ENCODE measurements at regions not wholly inside any gene's neighbourhood (a gene's known extent, or its start where the extent isn't known, plus 50 kb on each side); places are given as distances from the start of the nearest gene placed in this dataset.

- TF ChIP-seq CTCF (IDR thresholded peaks at IDR 0.05) = no peak
- no peak for TF ChIP-seq EZH2 (IDR thresholded peaks at IDR 0.05; ENCODE audit: borderline replicate concordance, insufficient read depth, low read depth, low read length, poor library complexity, severe bottlenecking)
These were observed 98.4 kb downstream of the SNRPN start for GRCh38 chr15:25053000-25053815.
